ENCODE measurements at regions not wholly inside any gene's neighbourhood (a gene's known extent, or its start where the extent isn't known, plus 50 kb on each side); places are given as distances from the start of the nearest gene placed in this dataset.

GRCh38 chr2:54384301-54385203 lies 71.6 kb upstream of the SPTBN1 start:
- no peak overlapping the region for H3K27ac ChIP-seq
- TF ChIP-seq CTCF (conservative IDR thresholded peaks at IDR 0.05) = no peak

DNA sequence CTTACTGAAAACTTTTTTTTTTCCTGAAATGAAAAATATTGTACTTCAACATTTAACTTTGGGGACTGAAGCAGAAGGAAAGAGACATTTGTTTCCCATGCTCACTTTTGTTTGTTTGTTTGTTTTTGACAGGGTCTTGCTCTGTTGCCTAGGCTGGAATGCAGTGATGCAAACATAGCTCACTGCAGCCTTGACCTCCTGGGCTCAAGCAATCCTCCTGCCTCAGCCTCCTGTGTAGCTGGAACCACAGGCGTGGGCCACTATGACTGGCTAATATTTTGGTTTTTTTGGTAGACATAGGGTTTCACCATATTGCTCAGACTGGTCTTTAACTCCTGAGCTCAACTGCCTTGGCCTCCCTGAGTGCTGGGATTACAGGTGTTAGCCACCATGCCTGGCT lies 70.9 kb upstream of the SPTBN1 start:
- H3K27ac ChIP-seq = no peak overlapping the region

DNA sequence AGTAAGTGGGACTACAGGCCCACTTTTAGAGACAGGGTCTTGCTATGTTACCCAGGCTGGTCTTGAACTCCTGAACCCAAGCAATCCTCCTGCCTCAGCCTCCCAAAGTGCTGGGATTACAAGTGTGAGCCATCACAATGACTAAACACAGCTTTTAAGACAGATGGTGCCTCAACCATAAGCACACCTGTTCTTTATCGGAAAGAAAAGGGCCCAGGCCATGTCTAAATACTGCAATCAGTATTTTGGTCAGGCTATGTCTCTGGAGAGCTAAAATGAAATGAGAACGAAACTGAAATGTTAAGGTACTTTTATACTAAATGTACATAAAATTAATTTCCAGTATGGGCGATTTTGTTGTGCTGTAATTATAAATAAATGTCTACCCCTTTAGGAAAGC lies 69.5 kb upstream of the SPTBN1 start:
- no peak for TF ChIP-seq CTCF (conservative IDR thresholded peaks at IDR 0.05)
- H3K27ac ChIP-seq = no peak overlapping the region

More for the DNA sequence above, 70.9 kb upstream of the SPTBN1 start:
- no peak for TF ChIP-seq CTCF (conservative IDR thresholded peaks at IDR 0.05)

DNA sequence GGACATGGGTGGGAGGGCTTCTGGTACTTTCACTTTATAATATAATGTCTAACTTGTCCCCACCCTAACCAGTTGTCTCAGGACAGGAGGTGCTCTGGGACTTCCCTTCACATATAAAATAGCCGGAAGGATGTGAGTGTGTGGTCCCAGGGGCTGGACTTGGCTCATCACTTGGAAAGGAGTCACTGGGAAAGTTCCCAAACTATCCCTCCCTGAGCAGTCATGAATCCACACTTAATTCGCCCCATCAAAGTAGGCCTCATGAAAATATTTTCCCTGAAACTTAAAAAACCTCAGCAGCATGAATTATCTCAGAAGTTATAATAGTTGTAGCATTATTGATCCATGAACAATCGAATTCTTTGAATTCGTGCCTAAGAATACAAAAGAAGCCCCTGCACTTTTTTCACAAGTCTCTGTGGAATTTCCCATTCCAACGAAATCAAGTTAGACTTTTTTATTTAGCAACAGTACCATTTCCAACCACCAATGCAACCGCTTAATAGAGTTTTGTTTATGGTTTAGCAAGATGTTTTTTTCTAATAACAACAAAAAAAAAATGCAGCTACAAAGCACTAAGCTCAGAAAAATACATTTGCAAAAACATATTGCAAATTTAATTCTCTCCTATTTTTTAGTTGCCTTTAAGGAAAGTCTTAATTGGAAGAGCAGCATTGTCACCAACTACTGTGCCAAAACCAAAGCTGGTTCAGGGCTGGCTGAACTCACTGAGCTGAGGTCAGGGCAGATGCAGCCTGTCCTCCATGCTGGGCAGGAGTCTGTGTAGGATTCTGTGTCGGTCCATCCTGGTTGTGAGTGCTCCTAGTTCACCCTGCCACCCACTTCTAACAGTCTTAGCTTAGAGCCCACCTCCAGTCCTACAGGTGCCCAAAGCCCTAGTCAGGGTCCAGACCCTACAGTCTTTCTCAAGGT lies 68.8 kb upstream of the SPTBN1 start:
- no peak for TF ChIP-seq CTCF (conservative IDR thresholded peaks at IDR 0.05)
- H3K27ac ChIP-seq = no peak overlapping the region

DNA sequence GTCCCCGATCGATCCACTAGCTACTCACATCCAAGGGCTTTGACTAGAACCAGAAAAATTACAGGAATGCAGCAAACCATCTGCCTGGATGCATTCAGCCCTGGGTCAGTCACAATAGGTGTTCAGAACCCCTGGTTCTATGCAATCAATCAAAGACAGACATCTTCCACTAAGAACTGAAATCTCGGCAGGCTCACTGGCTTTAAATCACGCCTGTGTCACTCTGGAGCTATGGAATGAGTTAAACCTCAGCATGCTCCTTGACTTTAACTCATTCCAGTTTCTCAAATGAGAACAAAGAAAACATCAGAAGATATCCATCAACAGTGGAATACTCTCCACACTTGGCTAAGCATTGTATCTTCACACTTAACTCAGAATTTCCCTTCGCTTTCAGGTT lies 68.1 kb upstream of the SPTBN1 start:
- no peak for TF ChIP-seq CTCF (conservative IDR thresholded peaks at IDR 0.05)
- no peak overlapping the region for H3K27ac ChIP-seq

DNA sequence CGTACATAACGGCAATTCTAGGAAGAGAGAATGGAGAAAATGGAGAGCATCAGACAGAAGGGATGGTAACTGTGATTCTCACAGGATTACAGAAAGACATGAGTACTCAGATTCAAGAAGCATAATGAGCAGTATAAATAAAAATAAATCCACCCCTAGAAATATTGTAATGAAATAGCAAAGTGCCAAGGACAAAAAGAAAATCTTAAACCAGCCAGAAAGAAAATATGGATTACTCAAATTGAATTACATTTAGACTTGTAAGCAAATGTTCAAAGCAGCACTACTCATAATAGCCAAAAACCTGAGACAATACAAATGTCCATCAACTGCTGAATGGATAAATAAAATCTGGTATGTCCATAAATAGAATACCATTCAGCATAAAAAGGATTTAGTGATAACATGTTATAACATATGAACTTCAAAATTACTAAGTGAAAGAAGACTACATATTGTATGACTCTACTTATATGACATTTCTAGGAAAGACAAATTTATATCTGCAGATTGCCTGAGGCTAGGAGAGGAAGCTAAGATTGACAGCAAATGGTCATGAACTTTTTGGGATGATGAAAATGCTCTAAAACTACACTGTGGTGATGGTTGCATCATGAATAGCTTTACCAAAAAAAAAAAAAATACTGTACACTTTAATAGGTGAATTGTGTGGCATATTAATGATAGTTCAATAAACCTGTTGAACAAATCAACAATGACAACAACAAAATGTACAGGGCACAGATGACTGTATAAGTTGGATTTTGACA lies 63.4 kb upstream of the SPTBN1 start:
- no peak overlapping the region for H3K27ac ChIP-seq
- TF ChIP-seq CTCF (conservative IDR thresholded peaks at IDR 0.05) = no peak

Measured in VCaP (cell line).